HG02973 (cell line): ENCODE measurements at regions not wholly inside any gene's neighbourhood (a gene's known extent, or its start where the extent isn't known, plus 50 kb on each side); places are given as distances from the start of the nearest gene placed in this dataset.
"Not testable (repeated sequence)": the region's sequence is repeated elsewhere in the genome, so short reads cannot be mapped to it uniquely, and the experiment has no call there.

Experiments used
- ATAC-seq: cut with Tn5 transposase; IDR thresholded peaks from one replicate; pipeline ENCODE4 v1.9.1; 2021; ENCODE audit warnings: moderate library complexity; ENCODE audit not compliant: unreplicated experiment

DNA sequence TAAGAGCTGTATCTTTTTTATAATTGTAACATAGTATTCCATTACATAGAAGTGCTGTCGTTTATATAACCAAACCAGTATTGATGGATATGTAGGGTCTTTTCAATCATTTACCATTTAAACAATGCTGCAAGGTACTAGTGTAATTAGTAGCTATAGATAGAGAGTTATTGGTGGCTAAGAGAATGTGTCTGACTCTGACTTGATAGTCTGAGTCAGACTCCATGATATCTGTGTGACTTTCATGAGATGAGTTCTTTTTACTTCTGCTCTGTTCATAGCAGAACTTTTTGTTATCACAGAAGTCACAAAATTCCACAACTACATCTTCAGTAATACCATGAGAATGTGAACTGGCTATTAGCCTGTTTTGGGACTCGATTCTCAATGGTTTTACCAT, 150.6 kb downstream of the FHIP1A start:
- no peak for ATAC-seq

DNA sequence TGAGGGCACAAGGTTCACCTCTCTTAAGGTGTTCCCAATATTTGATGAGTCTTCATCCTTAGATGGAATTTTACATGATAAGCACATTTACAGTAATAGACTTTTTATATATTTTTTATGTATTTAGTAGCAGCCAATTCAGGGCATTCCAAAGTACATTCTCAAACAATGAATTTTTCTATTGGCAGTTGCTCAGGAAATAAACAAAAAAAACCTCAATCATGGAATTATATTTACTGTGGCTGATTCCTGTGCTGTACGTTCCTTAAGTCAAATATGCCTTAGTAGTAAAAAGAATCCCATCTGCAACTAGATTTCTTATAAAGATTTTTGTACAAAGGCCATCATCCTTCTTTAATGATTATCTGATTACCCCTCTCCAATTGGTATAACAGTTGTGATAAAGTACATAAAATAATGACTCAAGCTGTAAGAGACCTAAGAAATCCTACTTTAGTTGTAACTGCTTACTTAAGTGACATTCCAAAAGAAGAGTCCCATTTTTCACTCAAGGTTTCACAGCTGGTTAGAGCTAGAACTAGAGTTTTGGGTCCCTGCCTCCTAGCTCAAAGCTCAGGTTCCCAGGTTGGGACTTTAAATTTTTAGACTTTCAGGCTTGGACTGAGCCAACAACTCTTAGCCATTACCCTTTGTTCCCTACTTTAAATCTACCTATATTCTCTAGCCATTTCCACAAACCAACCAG, 152.7 kb downstream of the FHIP1A start:
- no peak for ATAC-seq

DNA sequence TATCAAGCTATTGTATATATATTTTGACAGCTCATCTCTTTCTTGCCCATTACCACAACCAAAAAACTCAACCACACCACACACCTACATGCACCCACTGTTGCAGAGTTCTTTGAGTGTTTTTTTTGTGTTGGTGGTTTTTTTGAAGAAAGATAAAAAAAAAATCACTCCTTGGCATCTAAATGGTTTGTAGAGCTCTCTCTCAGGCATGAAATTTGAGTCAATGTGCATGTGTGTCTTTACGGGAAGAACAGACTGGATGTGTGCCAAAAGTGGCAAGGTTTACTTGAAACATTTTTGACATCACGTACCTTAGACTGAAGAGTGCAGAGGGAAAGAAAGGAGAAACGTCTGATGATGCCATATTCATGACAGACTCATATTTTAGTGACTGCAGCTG, 154.2 kb downstream of the FHIP1A start:
- ATAC-seq, result no peak

GRCh38 chr4:151564321-151564720, 155.3 kb downstream of the FHIP1A start:
- no peak for ATAC-seq

DNA sequence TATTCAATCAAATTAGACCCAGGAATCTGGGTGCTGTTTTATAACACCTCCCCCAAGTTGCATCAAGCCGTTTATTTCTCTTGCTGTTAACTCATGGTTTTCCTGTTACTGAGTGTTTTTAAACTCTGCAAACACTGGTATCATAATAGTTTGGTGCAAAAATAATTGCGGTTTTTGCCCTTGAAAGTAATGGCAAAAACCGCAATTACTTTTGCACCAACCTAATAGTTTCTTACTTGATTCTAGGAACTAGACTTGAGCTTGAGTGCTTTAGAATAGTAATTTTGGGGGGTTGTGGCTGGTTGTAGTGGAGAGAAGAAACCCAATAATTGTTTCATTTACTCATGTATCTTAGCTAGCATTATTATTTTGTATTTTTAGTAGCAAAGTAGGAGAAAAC, 156.6 kb downstream of the FHIP1A start:
- no peak for ATAC-seq

GRCh38 chr4:151566053-151566452, 157.1 kb downstream of the FHIP1A start:
- no peak for ATAC-seq

DNA sequence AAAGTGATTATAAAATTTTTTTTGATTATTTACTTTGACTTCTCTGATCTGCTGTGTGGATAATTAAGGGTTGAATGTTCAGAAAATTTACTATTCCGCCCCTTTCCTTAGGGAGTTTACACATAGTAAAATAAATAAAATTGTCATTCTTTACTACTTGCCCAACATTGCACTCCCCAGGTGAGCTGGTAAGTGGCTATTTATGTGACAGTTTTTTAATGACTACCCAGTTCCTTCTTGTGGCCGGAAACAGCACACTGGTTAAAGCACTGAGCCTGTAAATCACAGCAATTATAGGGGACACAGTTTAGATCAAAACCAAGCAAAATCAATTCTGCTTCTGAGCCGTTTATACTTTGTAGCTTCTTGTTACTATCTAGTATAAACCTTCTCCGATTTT, 158.1 kb downstream of the FHIP1A start:
- ATAC-seq, result peak; percentile 95

GRCh38 chr4:151568966-151569365, 160.0 kb downstream of the FHIP1A start:
- ATAC-seq, result no peak

GRCh38 chr4:151569650-151570049, 160.7 kb downstream of the FHIP1A start:
- no peak for ATAC-seq

GRCh38 chr4:151573474-151573873, 164.5 kb downstream of the FHIP1A start:
- ATAC-seq, result no peak

- no peak for ATAC-seq
Measured at GRCh38 chr4:151573945-151574344, 165.0 kb downstream of the FHIP1A start.

GRCh38 chr4:151574968-151575367, 166.0 kb downstream of the FHIP1A start:
- ATAC-seq, result no peak

DNA sequence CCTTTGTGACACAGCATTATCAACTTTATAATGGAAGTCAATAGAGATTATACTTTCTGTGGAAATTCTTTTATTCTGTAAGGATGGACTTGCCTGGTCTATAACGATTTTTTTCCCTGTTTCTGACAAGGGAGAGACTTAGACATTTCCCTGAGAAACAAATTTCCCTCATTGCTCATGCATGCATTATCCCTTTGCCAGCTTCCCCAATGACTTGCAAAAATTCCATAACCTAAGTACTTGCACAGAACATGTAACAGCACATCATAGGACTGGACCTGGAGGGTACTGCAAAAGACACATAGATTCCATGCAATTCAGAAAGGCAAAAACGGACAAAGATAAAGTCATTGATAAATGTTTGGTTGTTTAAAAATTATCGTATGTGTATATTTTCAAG, 166.7 kb downstream of the FHIP1A start:
- no peak for ATAC-seq

DNA sequence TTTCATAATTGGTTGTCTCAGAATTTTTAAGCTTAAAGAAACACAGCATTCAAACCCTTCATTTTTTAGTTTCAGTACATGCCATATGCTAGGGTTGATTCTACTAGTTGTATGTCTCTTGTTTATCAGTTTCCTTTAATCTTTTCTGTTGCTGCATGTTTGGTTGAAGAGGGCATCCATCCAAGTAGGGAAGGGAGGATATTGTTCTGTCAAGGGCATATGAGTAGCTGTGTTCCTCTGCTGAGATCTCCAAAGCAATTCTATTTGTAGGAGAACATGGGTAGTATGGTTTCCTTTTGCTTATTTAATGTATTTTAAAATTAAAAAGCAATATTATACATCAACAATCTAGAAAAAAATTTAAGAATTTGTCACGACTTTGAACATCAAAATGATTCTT, 167.7 kb downstream of the FHIP1A start:
- no peak for ATAC-seq

DNA sequence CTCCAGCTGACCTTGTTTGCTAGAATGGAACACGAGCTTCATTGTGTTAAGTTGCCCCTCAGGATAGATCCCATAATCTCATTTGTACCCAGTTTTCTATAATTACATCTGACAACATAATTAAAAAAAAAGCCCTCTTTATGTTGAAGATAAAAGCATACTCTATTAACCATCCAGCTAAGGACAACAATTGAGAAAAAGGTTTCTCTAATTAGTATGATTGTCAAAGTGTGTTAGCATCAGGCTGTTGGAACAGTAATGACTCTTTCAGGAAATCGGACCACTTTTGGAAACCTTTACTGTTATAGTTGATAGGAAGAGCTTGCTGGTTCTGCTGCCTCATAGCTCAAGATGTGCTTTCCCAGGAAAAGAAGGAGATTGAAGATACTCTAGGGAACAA, 172.6 kb downstream of the FHIP1A start:
- no peak for ATAC-seq

DNA sequence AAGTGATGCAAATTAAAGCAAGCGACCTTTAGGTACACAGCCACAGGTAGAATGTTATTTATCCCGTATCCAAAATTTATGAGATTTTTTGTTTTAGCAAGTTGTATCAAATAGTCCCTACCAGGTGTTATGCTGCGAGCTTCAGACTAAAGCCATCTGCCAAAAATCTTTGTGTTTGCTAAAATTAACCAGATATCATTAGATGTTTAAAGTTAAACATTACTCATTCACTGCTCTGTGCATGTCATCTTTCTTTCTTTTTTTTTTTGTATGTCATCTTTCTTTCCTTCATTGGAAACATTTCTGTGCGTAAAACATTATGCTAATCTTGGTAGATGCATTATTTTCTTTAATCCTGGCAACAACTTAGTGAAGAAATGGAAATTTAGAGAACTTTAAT, 173.1 kb downstream of the FHIP1A start:
- ATAC-seq, result no peak

GRCh38 chr4:151583157-151583914, 174.4 kb downstream of the FHIP1A start:
- ATAC-seq, result no peak

GRCh38 chr4:151584101-151584500, 175.1 kb downstream of the FHIP1A start:
- no peak for ATAC-seq

DNA sequence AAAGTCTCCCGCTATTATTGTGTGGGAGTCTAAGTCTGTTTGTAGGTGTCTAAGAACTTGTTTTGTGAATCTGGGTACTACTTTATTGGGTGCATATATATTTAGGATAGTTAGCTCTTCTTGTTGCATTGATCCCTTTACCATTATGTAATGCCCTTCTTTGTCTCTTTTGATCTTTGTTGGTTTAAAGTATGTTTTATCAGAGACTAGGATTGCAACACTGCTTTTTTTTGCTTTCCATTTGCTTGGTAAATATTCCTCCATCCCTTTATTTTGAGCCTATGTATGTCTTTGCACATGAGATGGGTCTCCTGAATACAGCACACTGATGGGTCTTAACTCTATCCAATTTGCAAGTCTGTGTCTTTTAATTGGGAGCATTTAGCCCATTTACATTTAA, 165.2 kb downstream of the GATB start:
- ATAC-seq, result not testable (repeated sequence)

DNA sequence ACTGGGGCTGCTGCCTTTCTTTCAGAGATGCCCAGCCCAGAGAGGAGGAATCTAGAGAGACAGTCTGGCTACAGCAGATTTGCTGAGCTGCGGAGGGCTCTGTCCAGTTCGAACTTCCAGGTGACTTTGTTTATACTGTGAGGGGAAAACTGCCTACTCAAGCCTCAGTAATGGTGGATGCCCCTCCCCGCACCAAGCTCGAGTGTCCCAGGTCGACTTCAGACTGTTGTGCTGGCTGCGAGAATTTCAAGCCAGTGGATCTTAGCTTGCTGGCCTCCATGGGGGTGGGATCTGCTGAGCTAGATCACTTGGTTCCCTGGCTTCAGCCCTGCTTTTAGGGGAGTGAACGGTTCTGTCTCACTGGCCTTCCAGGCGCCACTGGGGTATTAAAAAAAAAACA, 163.1 kb downstream of the GATB start:
- not testable (repeated sequence) for ATAC-seq

DNA sequence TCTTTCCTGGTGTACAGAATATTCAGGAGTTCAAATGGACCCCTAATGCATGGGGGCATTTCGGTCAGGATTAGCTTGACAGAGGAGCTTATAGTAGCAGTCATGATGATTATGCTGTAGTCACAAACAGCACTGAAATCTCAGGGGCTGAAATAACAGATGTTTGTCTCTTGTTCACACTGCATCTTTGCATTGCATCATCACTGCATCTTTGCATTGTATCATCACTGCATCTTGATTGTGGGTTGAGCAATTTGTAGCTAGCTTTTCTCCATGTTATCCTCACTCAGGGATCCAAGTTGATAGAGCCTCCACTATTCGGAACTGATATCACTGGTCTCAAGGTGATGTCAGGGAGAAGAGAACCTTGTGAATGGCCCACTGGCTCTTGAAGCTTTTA, 160.9 kb downstream of the GATB start:
- ATAC-seq, result no peak

DNA sequence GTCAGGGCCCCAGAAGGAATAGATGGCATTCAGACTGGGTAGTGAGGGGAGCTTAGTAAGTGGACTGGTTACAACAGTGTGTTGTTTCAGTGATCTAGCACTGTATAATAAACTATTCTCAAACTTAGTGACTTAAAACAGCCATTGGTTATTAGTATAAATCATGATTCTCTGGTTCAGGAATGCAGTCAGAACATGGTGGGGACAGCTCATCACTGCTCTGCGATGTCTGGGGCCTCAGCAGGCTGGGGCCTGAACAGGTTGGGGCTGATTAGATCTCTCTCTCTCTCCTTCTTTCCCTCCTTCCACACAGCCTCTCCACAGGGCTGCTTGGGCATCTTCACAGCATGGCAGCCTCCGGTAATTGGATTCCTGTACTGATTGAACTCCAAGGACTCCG, 160.4 kb downstream of the GATB start:
- no peak for ATAC-seq

DNA sequence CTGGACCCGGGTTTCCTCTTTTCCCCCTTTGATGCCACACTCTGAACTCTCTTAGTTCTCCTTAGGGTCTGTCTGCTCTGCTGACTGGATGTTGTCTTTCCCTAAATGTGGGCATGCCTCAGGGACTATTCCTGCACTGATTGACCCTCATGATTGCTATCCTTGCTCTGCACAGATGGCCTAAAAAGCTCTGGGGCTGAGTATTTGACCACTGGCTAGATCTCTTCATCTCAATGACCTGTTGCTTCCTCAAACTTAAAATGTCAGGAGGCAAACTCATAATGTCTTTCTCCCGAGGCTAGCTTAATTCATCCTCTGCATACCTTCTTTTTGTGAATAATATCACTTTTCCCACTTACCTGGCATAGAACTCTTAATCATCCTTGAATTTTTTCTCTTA, 157.4 kb downstream of the GATB start:
- no peak for ATAC-seq
